Stomach (tissue), 8 donors: ENCODE measurements at regions not wholly inside any gene's neighbourhood (a gene's known extent, or its start where the extent isn't known, plus 50 kb on each side); places are given as distances from the start of the nearest gene placed in this dataset.

Experiments
- DNase-seq, 2 donors: peaks; one replicate each; pipeline versions ENCODE4 v3.0.0 to v3.0.0-alpha.2; 2013 to 2019
- H3K27ac ChIP-seq, 5 donors: fragments of 200-600 bp in 4 of 5; sonication (generic) in 4 of 5; one replicate each; pipeline ENCODE4 v1.5.1; 2013 to 2019; ENCODE audit warnings: mild to moderate bottlenecking in 1 of 5, moderate library complexity in 1 of 5
- H3K27me3 ChIP-seq, 3 donors: fragments of 200-600 bp; sonication (generic); one replicate each; pipeline ENCODE4 v1.5.1; 2017 to 2019; ENCODE audit warnings: mixed run types in 1 of 3
- H3K36me3 ChIP-seq, 4 donors: fragments of 200-600 bp; sonication (generic); 1 replicate in 3 of 4; 2 replicates in 1 of 4; pipeline ENCODE4 v1.5.1; 2016 to 2019
- H3K4me1 ChIP-seq, 4 donors: fragments of 200-600 bp; sonication (generic); one replicate each; pipeline ENCODE4 v1.5.1; 2016 to 2019
- H3K4me3 ChIP-seq, 4 donors: fragments of 200-600 bp; sonication (generic) in 3 of 4; one replicate each; pipeline ENCODE4 v1.5.1; 2016 to 2019; ENCODE audit warnings: mild to moderate bottlenecking in 1 of 4
- H3K9me3 ChIP-seq, 4 donors: fragments of 200-600 bp; sonication (generic); one replicate each; pipeline ENCODE4 v1.5.1; 2016 to 2019
- CTCF ChIP-seq, 7 experiments: fragments of 450-650 bp in 4 of 7; fragments of 200-600 bp in 3 of 7; sonication (generic) in 3 of 7; IDR thresholded peaks; one replicate each; pipeline ENCODE4 v1.5.1; 2016 to 2019; ENCODE audit warnings: antibody characterized with exemption in 7 of 7, control low read depth in 2 of 7, mild to moderate bottlenecking in 1 of 7
- EP300 ChIP-seq: sonication (generic); formaldehyde crosslinking; IDR thresholded peaks from one replicate; pipeline ENCODE4 v1.6.1; 2017; ENCODE audit warnings: antibody characterized with exemption
- POLR2A ChIP-seq, 4 donors: fragments of 450-650 bp; IDR thresholded peaks; one replicate each; pipeline ENCODE4 v1.6.1; 2016; ENCODE audit warnings: antibody characterized with exemption in 4 of 4, control low read depth in 2 of 4, mild to moderate bottlenecking in 1 of 4, moderate library complexity in 1 of 4
- POLR2AphosphoS5 ChIP-seq, 3 donors: sonication (generic); formaldehyde crosslinking; IDR thresholded peaks; one replicate each; pipeline ENCODE4 v1.6.1; 2016; ENCODE audit warnings: antibody characterized with exemption in 3 of 3
- WGBS, 5 donors: extraction: QIAGEN DNeasy Blood & Tissue Kit in 3 of 5; methylation state at CpG; one replicate each; pipeline versions ENCODE4 v1.1.5 to v1.1.7; 2013 to 2018; 5-methylcytosine and 5-hydroxymethylcytosine counted together
- intact Hi-C: fragments of 100-400 bp; cut with DNase I; formaldehyde crosslinking; loops from one replicate; pipeline ENCODE4 v1.15.1; 2023; ENCODE audit warnings: low total_unique reads
- donor health status: healthy with polysubstance abuse.
- donor health status: Bipolar disorder and iron deficiency.
- donor health status: healthy.

DNA sequence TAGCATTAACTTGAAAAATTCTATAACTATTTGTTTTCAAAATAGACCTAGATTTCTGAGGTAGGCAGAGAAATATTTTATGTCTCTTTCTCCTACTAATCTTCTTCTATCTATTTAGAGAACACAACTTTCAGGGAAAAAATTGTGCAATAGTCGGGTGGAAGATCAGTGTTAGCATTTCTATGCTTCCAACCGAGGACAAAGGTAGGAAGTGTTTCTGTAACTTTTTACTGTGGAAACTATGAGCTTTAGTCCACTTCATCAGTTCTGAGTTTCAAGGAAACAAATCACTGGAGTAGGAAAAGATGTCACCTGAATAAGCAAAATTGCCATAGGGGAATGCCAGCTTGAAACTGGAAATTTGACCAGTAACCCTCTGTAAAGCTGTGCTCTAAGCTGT is 207.7 kb upstream of the CTAGE1 start:
- no peak overlapping the region for H3K4me3 ChIP-seq
- peaks cover 0 to 10% (median 0%) of the 10 kb centered on the region in 4 donors for H3K9me3 ChIP-seq
- intact Hi-C loops = no loop called here
- H3K4me1 ChIP-seq = peaks cover 0 to 10% (median 3%) of the 10 kb centered on the region in 4 donors
- WGBS, 5 donors = 62 to 83% (median 81%) methylated on average over 2 of the region's 2 CpGs
- H3K36me3 ChIP-seq = no peaks in the 10 kb centered on the region
- no peak overlapping the region for H3K27ac ChIP-seq
- no peak for TF ChIP-seq POLR2A (IDR thresholded peaks at IDR 0.05)
- TF ChIP-seq EP300 = no peak
- TF ChIP-seq CTCF (IDR thresholded peaks at IDR 0.05) = no peak
- no peak for TF ChIP-seq POLR2AphosphoS5 (IDR thresholded peaks at IDR 0.05)
- no peaks in the 10 kb centered on the region for H3K27me3 ChIP-seq
- DNase-seq = no peak

GRCh38 chr18:22626771-22627170 is 209.1 kb upstream of the CTAGE1 start:
- no peak overlapping the region for H3K4me3 ChIP-seq
- intact Hi-C loops = no loop called here
- H3K4me1 ChIP-seq = peaks cover 0 to 10% (median 3%) of the 10 kb centered on the region in 4 donors
- TF ChIP-seq EP300 (no peak), CTCF (IDR thresholded peaks at IDR 0.05) (no peak), POLR2AphosphoS5 (IDR thresholded peaks at IDR 0.05) (no peak), POLR2A (IDR thresholded peaks at IDR 0.05) (no peak)
- WGBS, 5 donors = 69 to 85% (median 82%) methylated on average over 3 of the region's 3 CpGs
- no peaks in the 10 kb centered on the region for H3K36me3 ChIP-seq
- H3K9me3 ChIP-seq = peaks cover 0 to 5% (median 0%) of the 10 kb centered on the region in 4 donors
- no peaks in the 10 kb centered on the region for H3K27me3 ChIP-seq
- no peak overlapping the region for H3K27ac ChIP-seq
- no peak for DNase-seq

GRCh38 chr18:22627506-22627905 is 209.8 kb upstream of the CTAGE1 start:
- DNase-seq = no peak
- intact Hi-C loops = no loop called here
- no peak overlapping the region for H3K4me3 ChIP-seq
- TF ChIP-seq POLR2AphosphoS5 (IDR thresholded peaks at IDR 0.05) = no peak
- TF ChIP-seq EP300 = no peak
- TF ChIP-seq CTCF (IDR thresholded peaks at IDR 0.05) = no peak
- no peak for TF ChIP-seq POLR2A (IDR thresholded peaks at IDR 0.05)
- H3K27me3 ChIP-seq = no peaks in the 10 kb centered on the region
- 73 to 84% (median 75%) methylated on average over 1 of the region's 1 CpG for WGBS, 5 donors
- H3K36me3 ChIP-seq = no peaks in the 10 kb centered on the region
- peaks cover 0 to 4% (median 0%) of the 10 kb centered on the region in 4 donors for H3K9me3 ChIP-seq
- H3K4me1 ChIP-seq = peaks cover 0 to 10% (median 3%) of the 10 kb centered on the region in 4 donors
- H3K27ac ChIP-seq = no peak overlapping the region

DNA sequence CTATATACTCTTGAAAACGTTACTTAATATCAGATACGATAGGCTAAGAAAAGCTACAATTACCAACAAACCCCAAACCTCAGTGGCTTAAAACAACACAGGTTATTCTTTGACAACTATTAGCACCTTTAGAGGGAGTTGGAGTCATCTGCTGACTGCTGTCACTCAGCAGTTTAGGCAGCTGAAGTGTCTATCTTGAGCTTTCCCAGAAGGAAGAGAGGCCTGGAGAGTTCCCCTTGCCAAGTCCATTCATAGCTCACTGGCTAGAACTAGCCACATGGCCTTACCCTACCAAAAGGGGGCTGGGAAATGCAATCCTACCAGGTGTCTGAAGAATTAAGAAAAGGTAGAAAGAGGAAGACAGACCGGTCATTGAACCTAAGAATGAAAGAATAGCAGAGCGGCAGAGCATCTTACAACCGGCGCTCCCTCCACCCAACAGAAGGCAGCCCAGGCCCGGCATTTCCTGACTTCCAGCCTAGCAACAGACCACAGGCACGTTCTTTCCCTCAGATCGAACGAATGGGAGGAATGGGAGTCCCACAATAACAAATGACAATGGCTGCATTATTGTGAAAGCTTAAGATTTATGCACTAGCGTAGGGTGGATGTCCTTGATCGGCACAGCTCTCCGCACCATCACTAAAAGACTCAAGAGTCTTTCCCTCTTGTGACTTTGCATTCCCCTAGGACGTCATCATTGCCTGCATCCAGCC is 211.2 kb upstream of the CTAGE1 start:
- TF ChIP-seq EP300 (no peak), POLR2AphosphoS5 (IDR thresholded peaks at IDR 0.05) (no peak), POLR2A (IDR thresholded peaks at IDR 0.05) (no peak), CTCF (IDR thresholded peaks at IDR 0.05) (no peak)
- DNase-seq = no peak
- intact Hi-C loops = no loop called here
- Histone ChIP-seq H3K36me3 (no peaks in the 10 kb centered on the region), H3K27me3 (no peaks in the 10 kb centered on the region), H3K4me1 (peaks cover 0 to 9% (median 3%) of the 10 kb centered on the region in 4 donors), H3K9me3 (peaks cover 0 to 4% (median 0%) of the 10 kb centered on the region in 4 donors), H3K27ac (no peak overlapping the region), H3K4me3 (no peak overlapping the region)
- 76 to 85% (median 82%) methylated on average over 14 of the region's 14 CpGs for WGBS, 5 donors
